ENCODE measurements at regions not wholly inside any gene's neighbourhood (a gene's known extent, or its start where the extent isn't known, plus 50 kb on each side); places are given as distances from the start of the nearest gene placed in this dataset.

GRCh38 chr14:25904446-25904845 lies 693.4 kb downstream of the NOVA1 start:
- H3K4me3 ChIP-seq (ENCODE audit: low read length), result no peak overlapping the region
- H3K4me1 ChIP-seq (ENCODE audit: control insufficient read depth, insufficient read depth, low read length), result no peaks in the 10 kb centered on the region
- H3K9me3 ChIP-seq (ENCODE audit: control insufficient read depth, low read length), result no peaks in the 10 kb centered on the region
- no peak overlapping the region for H3K27ac ChIP-seq (ENCODE audit: low read length)
- intact Hi-C loops (cut with DNase I), result no loop called here
- ATAC-seq (no peak), DNase-seq (no peak)
- WGBS, result 42% methylated on average over 3 of the region's 3 CpGs
- H3K27me3 ChIP-seq (ENCODE audit: control insufficient read depth, insufficient read depth), result no peaks in the 10 kb centered on the region

- DNase-seq, result no peak
- Histone ChIP-seq H3K4me1 (ENCODE audit: control insufficient read depth, insufficient read depth, low read length) (no peaks in the 10 kb centered on the region), H3K27me3 (ENCODE audit: control insufficient read depth, insufficient read depth) (no peaks in the 10 kb centered on the region), H3K27ac (ENCODE audit: low read length) (no peak overlapping the region), H3K4me3 (ENCODE audit: low read length) (no peak overlapping the region), H3K9me3 (ENCODE audit: control insufficient read depth, low read length) (no peaks in the 10 kb centered on the region)
- WGBS, result 80% methylated on average over 1 of the region's 1 CpG
- ATAC-seq, result no peak
- intact Hi-C loops (cut with DNase I), result loop anchor here in 1 of 4 donors (2.0 kb wide), 1 partner anchor 44 kb away; no protein-coding TSS in a partner anchor
These were observed 698.6 kb downstream of the NOVA1 start for GRCh38 chr14:25899197-25899596.

GRCh38 chr14:25896777-25897176 lies 701.1 kb downstream of the NOVA1 start:
- DNase-seq (no peak), ATAC-seq (no peak)
- Histone ChIP-seq H3K4me3 (ENCODE audit: low read length) (no peak overlapping the region), H3K4me1 (ENCODE audit: control insufficient read depth, insufficient read depth, low read length) (no peaks in the 10 kb centered on the region), H3K27ac (ENCODE audit: low read length) (no peak overlapping the region), H3K9me3 (ENCODE audit: control insufficient read depth, low read length) (no peaks in the 10 kb centered on the region), H3K27me3 (ENCODE audit: control insufficient read depth, insufficient read depth) (no peaks in the 10 kb centered on the region)
- intact Hi-C loops (cut with DNase I), result no loop called here
- 53% methylated on average over 1 of the region's 1 CpG for WGBS

- intact Hi-C loops (cut with DNase I), result no loop called here
- 72% methylated on average over 3 of the region's 3 CpGs for WGBS
- no peak overlapping the region for H3K4me3 ChIP-seq (ENCODE audit: low read length)
These were observed 702.1 kb downstream of the NOVA1 start for GRCh38 chr14:25895740-25896139.

GRCh38 chr14:25887251-25887878 lies 710.5 kb downstream of the NOVA1 start:
- Histone ChIP-seq H3K4me1 (ENCODE audit: control insufficient read depth, insufficient read depth, low read length) (no peaks in the 10 kb centered on the region), H3K27ac (ENCODE audit: low read length) (no peak overlapping the region), H3K27me3 (ENCODE audit: control insufficient read depth, insufficient read depth) (no peaks in the 10 kb centered on the region), H3K9me3 (ENCODE audit: control insufficient read depth, low read length) (no peaks in the 10 kb centered on the region), H3K4me3 (ENCODE audit: low read length) (no peak overlapping the region)
- 64% methylated on average over 3 of the region's 3 CpGs for WGBS
- DNase-seq (no peak), ATAC-seq (no peak)
- intact Hi-C loops (cut with DNase I), result no loop called here

More at GRCh38 chr14:25895740-25896139, 702.1 kb downstream of the NOVA1 start:
- no peaks in the 10 kb centered on the region for H3K27me3 ChIP-seq (ENCODE audit: control insufficient read depth, insufficient read depth)
- ATAC-seq (no peak), DNase-seq (no peak)
- H3K27ac ChIP-seq (ENCODE audit: low read length), result no peak overlapping the region
- no peaks in the 10 kb centered on the region for H3K4me1 ChIP-seq (ENCODE audit: control insufficient read depth, insufficient read depth, low read length)
- H3K9me3 ChIP-seq (ENCODE audit: control insufficient read depth, low read length), result no peaks in the 10 kb centered on the region

GRCh38 chr14:25884657-25885056 lies 713.2 kb downstream of the NOVA1 start:
- ATAC-seq, result no peak
- WGBS, result 82% methylated on average over 1 of the region's 1 CpG
- no peaks in the 10 kb centered on the region for H3K4me1 ChIP-seq (ENCODE audit: control insufficient read depth, insufficient read depth, low read length)
- no peak overlapping the region for H3K27ac ChIP-seq (ENCODE audit: low read length)
- DNase-seq, result no peak
- no peak overlapping the region for H3K4me3 ChIP-seq (ENCODE audit: low read length)
- intact Hi-C loops (cut with DNase I), result no loop called here
- H3K27me3 ChIP-seq (ENCODE audit: control insufficient read depth, insufficient read depth), result no peaks in the 10 kb centered on the region
- H3K9me3 ChIP-seq (ENCODE audit: control insufficient read depth, low read length), result no peaks in the 10 kb centered on the region

- WGBS, result 77% methylated on average over 2 of the region's 2 CpGs
- ATAC-seq, result no peak
- no peak for DNase-seq
- Histone ChIP-seq H3K4me3 (ENCODE audit: low read length) (no peak overlapping the region), H3K27me3 (ENCODE audit: control insufficient read depth, insufficient read depth) (no peaks in the 10 kb centered on the region), H3K27ac (ENCODE audit: low read length) (no peak overlapping the region), H3K4me1 (ENCODE audit: control insufficient read depth, insufficient read depth, low read length) (no peaks in the 10 kb centered on the region), H3K9me3 (ENCODE audit: control insufficient read depth, low read length) (no peaks in the 10 kb centered on the region)
- intact Hi-C loops (cut with DNase I), result no loop called here
These were observed 714.9 kb downstream of the NOVA1 start for GRCh38 chr14:25882899-25883298.

- DNase-seq, result no peak
- intact Hi-C loops (cut with DNase I), result no loop called here
- H3K27me3 ChIP-seq (ENCODE audit: control insufficient read depth, insufficient read depth), result no peaks in the 10 kb centered on the region
- WGBS, result 58% methylated on average over 2 of the region's 2 CpGs
- H3K4me3 ChIP-seq (ENCODE audit: low read length), result no peak overlapping the region
- H3K9me3 ChIP-seq (ENCODE audit: control insufficient read depth, low read length), result no peaks in the 10 kb centered on the region
- H3K4me1 ChIP-seq (ENCODE audit: control insufficient read depth, insufficient read depth, low read length), result no peaks in the 10 kb centered on the region
- no peak overlapping the region for H3K27ac ChIP-seq (ENCODE audit: low read length)
- no peak for ATAC-seq
These were observed 722.4 kb downstream of the NOVA1 start for GRCh38 chr14:25875475-25875874.

- intact Hi-C loops (cut with DNase I), result no loop called here
- Histone ChIP-seq H3K27me3 (ENCODE audit: control insufficient read depth, insufficient read depth) (no peaks in the 10 kb centered on the region), H3K27ac (ENCODE audit: low read length) (no peak overlapping the region), H3K4me1 (ENCODE audit: control insufficient read depth, insufficient read depth, low read length) (no peaks in the 10 kb centered on the region), H3K9me3 (ENCODE audit: control insufficient read depth, low read length) (no peaks in the 10 kb centered on the region), H3K4me3 (ENCODE audit: low read length) (no peak overlapping the region)
- WGBS, result 79% methylated on average over 3 of the region's 3 CpGs
- DNase-seq (no peak), ATAC-seq (no peak)
These were observed 728.0 kb downstream of the NOVA1 start for GRCh38 chr14:25869854-25870253.

- Histone ChIP-seq H3K9me3 (ENCODE audit: control insufficient read depth, low read length) (no peaks in the 10 kb centered on the region), H3K27ac (ENCODE audit: low read length) (no peak overlapping the region), H3K4me3 (ENCODE audit: low read length) (no peak overlapping the region), H3K4me1 (ENCODE audit: control insufficient read depth, insufficient read depth, low read length) (no peaks in the 10 kb centered on the region), H3K27me3 (ENCODE audit: control insufficient read depth, insufficient read depth) (no peaks in the 10 kb centered on the region)
- DNase-seq, result no peak
- 56% methylated on average over 6 of the region's 6 CpGs for WGBS
- intact Hi-C loops (cut with DNase I), result no loop called here
- ATAC-seq, result no peak
These were observed 729.1 kb downstream of the NOVA1 start for GRCh38 chr14:25868521-25869314.

GRCh38 chr14:25861406-25861805 lies 736.4 kb downstream of the NOVA1 start:
- WGBS, result 62% methylated on average over 1 of the region's 1 CpG
- DNase-seq (no peak), ATAC-seq (no peak)
- Histone ChIP-seq H3K4me1 (ENCODE audit: control insufficient read depth, insufficient read depth, low read length) (no peaks in the 10 kb centered on the region), H3K27me3 (ENCODE audit: control insufficient read depth, insufficient read depth) (no peaks in the 10 kb centered on the region), H3K4me3 (ENCODE audit: low read length) (no peak overlapping the region), H3K27ac (ENCODE audit: low read length) (no peak overlapping the region), H3K9me3 (ENCODE audit: control insufficient read depth, low read length) (no peaks in the 10 kb centered on the region)
- intact Hi-C loops (cut with DNase I), result no loop called here
